ENCODE measurements at regions not wholly inside any gene's neighbourhood (a gene's known extent, or its start where the extent isn't known, plus 50 kb on each side); places are given as distances from the start of the nearest gene placed in this dataset.

DNA sequence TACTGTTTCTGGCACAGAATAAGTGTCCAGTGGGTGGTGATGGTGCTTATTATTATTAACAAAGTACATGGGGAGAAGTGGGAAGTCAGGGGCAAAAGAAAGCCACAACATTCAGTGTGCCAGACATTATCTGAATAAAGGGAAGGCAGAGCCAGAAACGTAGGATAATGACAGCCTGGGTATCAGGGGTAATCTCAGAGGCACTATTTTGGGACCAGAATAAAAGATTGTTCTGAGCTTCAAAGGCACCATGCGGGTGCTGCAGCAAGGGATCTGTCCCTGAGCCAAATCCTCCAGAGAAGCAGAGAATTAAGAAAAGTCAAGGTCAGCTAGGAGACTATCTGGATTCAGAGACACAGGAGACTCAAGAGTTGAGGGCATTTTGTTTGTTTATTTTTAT, 328.8 kb upstream of the GATB start:
- no peak for DNase-seq

DNA sequence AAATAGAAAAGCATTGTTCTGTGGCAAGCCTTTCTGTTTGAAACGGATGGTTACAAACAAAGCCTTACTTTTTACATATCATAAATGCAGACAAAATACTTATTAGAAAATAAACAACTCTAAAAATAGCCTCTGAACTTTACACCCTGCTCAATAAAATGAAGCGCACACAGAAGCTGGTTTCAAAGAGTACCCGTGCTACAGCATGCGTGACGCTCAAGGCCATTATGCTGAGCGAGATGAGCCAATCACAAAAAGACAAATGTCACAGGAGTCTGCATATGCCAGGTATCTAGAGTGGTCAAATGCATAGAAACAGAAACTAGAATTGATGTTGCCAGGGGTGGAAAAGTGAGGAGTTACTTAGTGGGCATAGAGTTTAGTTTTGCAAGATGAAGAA, 326.5 kb upstream of the GATB start:
- DNase-seq: no peak

- DNase-seq: no peak
Measured at GRCh38 chr4:152085657-152086056, 324.9 kb upstream of the GATB start.

- DNase-seq: no peak
Measured at GRCh38 chr4:152083338-152083737, 322.5 kb upstream of the GATB start.

GRCh38 chr4:152081024-152081423, 320.2 kb upstream of the GATB start:
- DNase-seq: no peak

- no peak for DNase-seq
Measured at GRCh38 chr4:152079543-152080293, 318.9 kb upstream of the GATB start.

- no peak for DNase-seq
Measured at GRCh38 chr4:152079079-152079478, 318.3 kb upstream of the GATB start.

GRCh38 chr4:152077582-152077981, 316.8 kb upstream of the GATB start:
- no peak for DNase-seq

DNA sequence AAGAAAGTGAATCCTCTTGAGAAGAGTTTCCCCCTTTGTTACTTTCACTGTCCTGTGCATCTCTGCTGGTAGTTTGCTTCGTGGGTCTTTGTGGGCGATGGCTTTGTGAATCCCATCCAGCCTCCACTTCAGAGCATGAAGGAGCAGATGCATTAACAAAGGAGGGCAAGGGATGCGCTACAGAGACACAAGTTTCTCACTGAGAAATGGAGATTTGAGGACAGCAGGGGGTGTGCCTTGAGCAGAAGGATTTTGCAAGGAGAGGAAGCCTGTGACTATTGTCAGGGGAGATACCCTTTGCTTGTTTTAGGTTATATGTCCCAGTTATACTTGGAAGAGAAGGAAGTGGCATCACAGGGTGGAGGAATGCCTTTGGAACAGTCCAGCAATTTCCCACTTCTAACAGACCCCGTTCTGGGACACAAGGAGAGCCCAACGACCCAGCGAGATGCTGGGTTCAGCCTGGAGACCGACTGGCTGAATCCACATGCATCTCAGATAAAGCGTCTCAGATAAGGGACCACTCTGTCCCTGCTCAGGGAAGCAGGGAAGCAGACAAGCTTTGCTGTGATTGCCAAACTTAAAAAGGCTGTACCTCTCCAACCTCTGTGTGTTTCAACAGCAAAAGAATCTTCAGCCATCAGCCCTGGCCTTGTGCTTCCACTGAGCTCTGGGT, 314.6 kb upstream of the GATB start:
- DNase-seq: no peak

- no peak for DNase-seq
Measured at GRCh38 chr4:152074573-152074972, 313.8 kb upstream of the GATB start.

GRCh38 chr4:152074088-152074437, 313.3 kb upstream of the GATB start:
- no peak for DNase-seq

GRCh38 chr4:152073351-152074087, 312.7 kb upstream of the GATB start:
- no peak for DNase-seq

- no peak for DNase-seq
Measured at GRCh38 chr4:152072906-152073305, 312.1 kb upstream of the GATB start.

GRCh38 chr4:152072001-152072485, 311.2 kb upstream of the GATB start:
- no peak for DNase-seq

DNA sequence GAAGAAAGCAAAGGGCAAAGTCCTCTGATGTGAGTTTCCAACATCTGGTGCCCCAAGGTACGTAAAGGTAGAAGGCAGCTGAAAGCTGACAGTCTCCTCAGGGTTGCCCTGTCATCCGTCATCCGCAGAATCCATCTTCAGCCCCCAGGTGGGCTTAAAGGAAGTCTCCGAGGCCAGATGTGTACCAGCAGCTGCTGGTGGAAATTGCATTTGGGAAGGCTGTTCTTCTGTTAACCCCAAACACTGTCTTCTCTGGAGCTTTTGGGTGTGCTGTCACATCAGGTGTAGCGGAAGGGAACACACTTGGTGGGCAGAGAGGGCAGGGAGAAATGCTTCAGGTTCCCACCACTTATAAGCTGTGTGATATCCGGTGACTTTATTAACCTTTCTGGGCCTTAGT, 310.0 kb upstream of the GATB start:
- no peak for DNase-seq

GRCh38 chr4:152068866-152069265, 308.1 kb upstream of the GATB start:
- no peak for DNase-seq

DNA sequence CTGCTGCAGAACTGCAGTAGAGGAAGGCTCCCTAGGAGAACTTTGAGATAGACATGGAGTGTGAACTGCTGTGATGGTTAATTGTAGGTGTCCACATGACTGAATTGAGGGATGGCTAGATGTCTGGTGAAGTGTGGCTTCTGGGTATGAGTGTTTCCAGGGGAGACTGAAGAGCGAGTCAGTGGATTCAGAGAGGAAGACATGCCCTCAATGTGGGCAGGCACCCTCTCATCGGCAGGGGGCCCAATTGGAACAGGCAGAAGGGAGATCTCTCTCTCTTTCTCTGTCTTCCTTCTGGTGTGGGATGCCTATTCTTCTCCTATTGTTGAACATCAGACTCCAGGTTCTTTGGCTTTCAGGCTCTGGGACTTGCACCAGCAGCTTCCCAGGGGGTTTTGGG, 304.7 kb upstream of the GATB start:
- no peak for DNase-seq

- no peak for DNase-seq
Measured at GRCh38 chr4:152064753-152065152, 303.9 kb upstream of the GATB start.

DNA sequence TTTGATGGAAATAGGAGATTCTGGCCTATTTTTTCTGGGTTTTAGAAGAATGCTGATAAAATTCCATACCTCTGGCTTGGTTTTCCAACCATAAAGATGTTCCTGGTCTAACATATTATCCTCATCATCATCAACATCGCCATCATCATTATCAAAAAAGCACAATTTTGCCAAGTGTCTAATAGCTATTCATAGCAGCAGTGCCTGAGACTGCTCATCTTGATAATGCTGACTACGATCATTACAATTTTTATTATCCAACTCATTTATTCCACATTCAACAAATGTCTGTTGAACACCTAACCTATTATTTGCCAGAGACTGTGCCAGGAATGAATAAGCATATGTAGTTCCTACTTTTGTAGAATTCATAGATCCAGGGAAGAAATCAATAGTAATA, 303.5 kb upstream of the GATB start:
- no peak for DNase-seq

DNA sequence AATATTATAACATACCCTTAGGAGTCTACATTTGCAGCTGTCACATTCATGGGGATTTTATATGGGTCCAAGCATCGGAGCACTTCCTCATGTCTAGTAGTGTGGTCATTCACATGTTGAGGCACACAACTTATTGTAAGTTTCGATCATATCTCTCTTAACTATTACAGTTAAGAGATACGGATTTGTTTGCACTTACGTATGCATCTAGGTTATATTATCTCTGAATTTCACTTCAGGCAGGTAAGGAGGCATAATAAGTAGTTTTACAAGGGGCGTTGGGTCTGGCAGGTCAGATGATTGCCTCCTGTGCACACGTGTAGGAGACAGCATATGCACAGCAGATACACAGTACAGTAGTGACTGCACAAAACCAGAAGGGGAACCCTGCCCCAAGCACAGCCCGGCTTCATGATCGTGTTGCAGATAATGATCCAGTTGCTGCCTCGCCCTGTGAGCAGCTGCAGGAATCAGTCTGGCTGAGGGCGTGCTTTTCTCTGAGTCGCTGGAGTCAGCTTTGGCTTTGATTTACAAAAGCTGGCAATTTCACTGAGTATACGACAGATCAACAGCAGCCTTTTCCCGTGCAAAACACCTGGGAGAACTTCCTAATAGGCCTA, 302.9 kb upstream of the GATB start:
- peak; percentile 86 for DNase-seq

DNA sequence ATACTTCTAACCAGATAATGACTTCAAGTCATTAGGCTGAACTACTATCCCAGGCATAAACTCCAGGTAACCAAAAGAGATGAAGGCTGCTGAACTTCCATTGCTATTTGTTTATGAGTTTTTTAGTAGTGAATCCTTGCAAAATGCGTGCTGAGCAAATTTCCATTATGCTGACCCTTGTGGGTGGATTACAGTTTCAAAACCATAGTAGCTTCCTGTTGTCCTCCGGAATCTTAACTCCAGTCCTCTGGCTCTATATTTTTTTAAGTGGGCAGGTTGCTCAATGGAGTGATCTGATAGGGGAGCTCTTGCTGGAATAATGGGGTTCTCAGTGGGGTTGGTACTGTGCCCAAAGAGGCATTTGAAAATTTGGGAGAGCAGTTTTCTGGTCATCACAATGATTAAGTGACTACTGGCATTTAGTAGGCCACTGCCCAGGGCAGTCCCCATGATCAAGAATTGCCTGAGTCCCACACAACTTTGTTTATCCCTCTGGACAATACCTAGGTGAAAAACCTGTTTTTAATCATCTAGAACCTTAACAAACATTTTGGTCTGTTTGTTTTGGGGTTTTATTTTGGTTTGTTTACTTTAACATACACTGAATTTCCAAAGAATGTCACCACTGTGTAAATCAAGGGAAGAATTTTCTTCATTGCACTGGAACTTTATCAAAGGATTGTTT, 302.3 kb upstream of the GATB start:
- no peak for DNase-seq

DNA sequence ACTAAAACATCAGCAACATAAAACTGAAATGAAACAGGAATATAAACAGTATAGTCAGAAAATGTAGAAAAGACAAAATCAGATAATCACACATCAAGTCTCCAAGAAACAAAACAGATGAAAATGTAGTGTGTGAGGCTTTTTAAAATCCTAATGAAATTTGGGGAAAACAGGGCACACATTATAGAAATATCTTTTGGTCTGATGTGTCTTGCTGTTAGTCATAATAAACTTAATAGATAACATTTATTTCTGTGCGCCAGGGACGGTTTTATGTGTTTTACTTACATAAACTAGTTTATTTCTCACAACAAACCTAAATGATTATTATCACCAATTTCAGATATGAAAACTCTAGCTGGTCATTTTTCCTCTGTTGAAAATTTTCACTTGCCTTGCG, 293.9 kb upstream of the GATB start:
- DNase-seq: no peak

All from NCI-H146 (cell line).